Ovary (tissue), 3 donors: ENCODE measurements at regions not wholly inside any gene's neighbourhood (a gene's known extent, or its start where the extent isn't known, plus 50 kb on each side); places are given as distances from the start of the nearest gene placed in this dataset.

Experiments used
- CTCF ChIP-seq, 3 donors: fragments of 450-650 bp in 2 of 3; fragments of 200-600 bp in 1 of 3; IDR thresholded peaks; one replicate each; pipeline versions ENCODE4 v1.5.1 to v1.8.0; 2016 to 2022; ENCODE audit warnings: antibody characterized with exemption in 3 of 3, mild to moderate bottlenecking in 1 of 3
- POLR2A ChIP-seq: fragments of 450-650 bp; IDR thresholded peaks from one replicate; pipeline ENCODE4 v1.6.1; 2017; ENCODE audit warnings: antibody characterized with exemption, mild to moderate bottlenecking, moderate library complexity
- donor health status: DM: no; HTN: no; CAD: no.

- no peak for TF ChIP-seq CTCF (IDR thresholded peaks at IDR 0.05)
- no peak for TF ChIP-seq POLR2A
Observed at GRCh38 chr2:136424112-136424511, 306.2 kb upstream of the CXCR4 start.
